GM12878 (cell line): ENCODE measurements at regions not wholly inside any gene's neighbourhood (a gene's known extent, or its start where the extent isn't known, plus 50 kb on each side); places are given as distances from the start of the nearest gene placed in this dataset.

Experiments used
- ATAC-seq: fragments of 200-7000 bp; cut with Tn5 transposase; 3 replicates; pipeline ENCODE4 v1.9.1; 2020; ENCODE audit warnings: mild to moderate bottlenecking, moderate library complexity
- BruUV-seq: library from RNA; stranded (reverse); fragments of 400-500 nt; replicated peaks from 2 replicates; lab custom pipeline; 2021; lab: Mats Ljungman, UMichigan
- CTCF ChIA-PET: fragments of 300-600 bp; sonication (Branson Sonifier 250); formaldehyde crosslinking; extraction: SDS; loops from one replicate; lab custom pipeline; 2021; ENCODE audit warnings: inconsistent platforms; lab: Yijun Ruan, JAX
- POLR2A ChIA-PET: fragments of 350-600 bp; formaldehyde crosslinking; extraction: SDS; loops from one replicate; lab custom pipeline; 2021; ENCODE audit warnings: inconsistent platforms; lab: Charles Lee
- RAD21 ChIA-PET: fragments of 300-600 bp; sonication (Branson Sonifier 250); formaldehyde crosslinking; loops from one replicate; lab custom pipeline; 2023; ENCODE audit warnings: antibody characterized with exemption; ENCODE audit not compliant: unreplicated experiment; lab: Charles Lee
- SMC1A ChIA-PET: fragments of 300-600 bp; sonication (Branson Sonifier 250); formaldehyde crosslinking; loops from one replicate; lab custom pipeline; 2023; ENCODE audit not compliant: unreplicated experiment, uncharacterized antibody; lab: Charles Lee
- DNase-seq: peaks from one replicate; pipeline ENCODE4 v3.0.0-alpha.2; 2011; ENCODE audit warnings: low read depth, low spot score
- FAIRE-seq: peaks from 3 replicates; lab custom pipeline; 2011; peaks lifted over from hg19 to GRCh38; lab: Jason Lieb, UNC
- H2AFZ ChIP-seq: 2 replicates; pipeline ENCODE4 v1.6.0; 2011; ENCODE audit warnings: low read depth, low read length, control low read depth; ENCODE audit not compliant: control insufficient read depth
- H3K27ac ChIP-seq: 2 replicates; pipeline ENCODE4 v1.5.1; 2011; ENCODE audit warnings: control low read depth; ENCODE audit not compliant: control insufficient read depth, insufficient read depth
- H3K27me3 ChIP-seq, 2 experiments: replicated peaks in 1 of 2; 2 replicates each; pipeline versions ENCODE4 v1.6.0 to v1.6.1; 2011; ENCODE audit warnings: low read length in 1 of 2; ENCODE audit not compliant: control insufficient read depth in 2 of 2, insufficient read depth in 2 of 2
- H3K36me3 ChIP-seq, 2 experiments: 2 replicates each; pipeline ENCODE4 v1.5.1; 2011; ENCODE audit warnings: low read length in 1 of 2; ENCODE audit not compliant: control insufficient read depth in 2 of 2, insufficient read depth in 2 of 2
- H3K4me1 ChIP-seq: 2 replicates; pipeline ENCODE4 v1.6.1; 2011; ENCODE audit warnings: mild to moderate bottlenecking, low read length, moderate library complexity, mixed read lengths; ENCODE audit not compliant: control insufficient read depth, insufficient read depth
- H3K4me2 ChIP-seq: 2 replicates; pipeline ENCODE4 v1.6.0; 2011; ENCODE audit warnings: control low read depth; ENCODE audit not compliant: control insufficient read depth, insufficient read depth
- H3K4me3 ChIP-seq: fragments of 200-600 bp; sonication (generic); 2 replicates; pipeline ENCODE4 v1.5.1; 2016
- H3K79me2 ChIP-seq: 2 replicates; pipeline ENCODE4 v1.6.0; 2011; ENCODE audit warnings: low read length; ENCODE audit not compliant: control insufficient read depth, insufficient read depth
- H3K9ac ChIP-seq: 2 replicates; pipeline ENCODE4 v1.8.0; 2011; ENCODE audit warnings: low read length, control low read depth, mixed read lengths; ENCODE audit not compliant: control insufficient read depth, insufficient read depth
- H3K9me3 ChIP-seq: replicated peaks from 3 replicates; pipeline ENCODE4 v1.5.1; 2011; ENCODE audit warnings: mild to moderate bottlenecking, low read length; ENCODE audit not compliant: control insufficient read depth, insufficient read depth
- H4K20me1 ChIP-seq: 2 replicates; pipeline ENCODE4 v1.6.0; 2011; ENCODE audit not compliant: control insufficient read depth, insufficient read depth
- CBX5 ChIP-seq: sonication (generic); IDR thresholded peaks from 2 replicates; pipeline ENCODE4 v1.6.1; 2016; ENCODE audit warnings: low read depth, moderate library complexity, mild to moderate bottlenecking, inconsistent platforms
- E2F8 ChIP-seq: fragments of 450-650 bp; IDR thresholded peaks from 2 replicates; pipeline ENCODE4 v1.6.1; 2018; ENCODE audit warnings: mild to moderate bottlenecking, low read depth, moderate library complexity; ENCODE audit not compliant: partially characterized antibody
- FOXK2 ChIP-seq: fragments of 450-650 bp; IDR thresholded peaks from 2 replicates; pipeline ENCODE4 v1.6.1; 2017; ENCODE audit warnings: mild to moderate bottlenecking, moderate library complexity
- GATAD2B ChIP-seq: fragments of 450-650 bp; conservative IDR thresholded peaks from 2 replicates; pipeline ENCODE4 v1.6.1; 2017; ENCODE audit warnings: low read depth, mild to moderate bottlenecking, moderate library complexity
- HSF1 ChIP-seq: fragments of 150-350 bp; IDR thresholded peaks from 2 replicates; pipeline ENCODE4 v1.6.1; 2014; ENCODE audit warnings: mild to moderate bottlenecking, low read depth, low read length
- JUNB ChIP-seq: IDR thresholded peaks from 2 replicates; pipeline ENCODE4 v1.6.1; 2016; ENCODE audit warnings: antibody characterized with exemption, mild to moderate bottlenecking
- JUND ChIP-seq: IDR thresholded peaks from 2 replicates; pipeline ENCODE4 v1.6.1; 2012; ENCODE audit warnings: low read depth, mild to moderate bottlenecking, low read length, improper control_type of control experiment, moderate library complexity
- LARP7 ChIP-seq: fragments of 450-650 bp; IDR thresholded peaks from 2 replicates; pipeline ENCODE4 v1.6.1; 2017; ENCODE audit warnings: mild to moderate bottlenecking
- NFIC ChIP-seq: IDR thresholded peaks from 2 replicates; pipeline ENCODE4 v1.6.1; 2012; ENCODE audit warnings: low read depth, mild to moderate bottlenecking, inconsistent platforms, low read length, moderate library complexity
- SIX5 ChIP-seq: IDR thresholded peaks from 2 replicates; pipeline ENCODE4 v1.6.1; 2011; ENCODE audit warnings: mild to moderate bottlenecking, low read depth, low read length, moderate library complexity; ENCODE audit not compliant: severe bottlenecking
- SMAD1 ChIP-seq: fragments of 450-650 bp; IDR thresholded peaks from 2 replicates; pipeline ENCODE4 v1.6.1; 2018; ENCODE audit warnings: mild to moderate bottlenecking, low read depth; ENCODE audit not compliant: partially characterized antibody
- SMARCA5 ChIP-seq: fragments of 450-650 bp; IDR thresholded peaks from 2 replicates; pipeline ENCODE4 v1.6.1; 2017; ENCODE audit warnings: mild to moderate bottlenecking
- TBL1XR1 ChIP-seq: IDR thresholded peaks from 2 replicates; pipeline ENCODE4 v1.6.1; 2012; ENCODE audit warnings: low read depth, low read length, improper control_type of control experiment
- TCF7 ChIP-seq: IDR thresholded peaks from 2 replicates; pipeline ENCODE4 v1.6.1; 2014; ENCODE audit warnings: antibody characterized with exemption, borderline replicate concordance
- YBX1 ChIP-seq: fragments of 450-650 bp; IDR thresholded peaks from 2 replicates; pipeline ENCODE4 v1.6.1; 2016; ENCODE audit warnings: antibody characterized with exemption
- ZNF622 ChIP-seq: fragments of 450-650 bp; IDR thresholded peaks from 2 replicates; pipeline ENCODE4 v1.6.1; 2017; ENCODE audit warnings: mild to moderate bottlenecking, inconsistent platforms
- WGBS: methylation state at CpG from one replicate; pipeline ENCODE4 v1.1.6; 2016; ENCODE audit warnings: low lambda C conversion rate; ENCODE audit not compliant: insufficient replicate concordance, insufficient coverage; ENCODE audit errors: missing lambda C conversion rate; 5-methylcytosine and 5-hydroxymethylcytosine counted together
- in situ Hi-C: fragments of 300-500 bp; cut with MboI; formaldehyde crosslinking; loops from 9 replicates; pipeline ENCODE4 v1.14.3; 2018; ENCODE audit warnings: mixed read lengths
- intact Hi-C: fragments of 100-400 bp; cut with micrococcal nuclease; formaldehyde crosslinking; loops from one replicate; pipeline ENCODE4 v1.14.2; 2022; ENCODE audit not compliant: unreplicated experiment
- TF ChIP-seq, protein P1 (sequence below): IDR thresholded peaks from 2 replicates; pipeline ENCODE4 v1.6.1; 2011; ENCODE audit warnings: mild to moderate bottlenecking, low read depth, low read length, moderate library complexity; ENCODE audit not compliant: insufficient replicate concordance
- TF ChIP-seq, protein P2 (sequence below): IDR thresholded peaks from 2 replicates; pipeline ENCODE4 v1.6.1; 2012; ENCODE audit warnings: low read depth, low read length, improper control_type of control experiment

- FAIRE-seq = no peak
- H3K9me3 ChIP-seq = no peaks in the 10 kb centered on the region
- H3K4me3 ChIP-seq = no peak overlapping the region
- H4K20me1 ChIP-seq = no peaks in the 10 kb centered on the region
- H3K36me3 ChIP-seq = no peaks in the 10 kb centered on the region
- no peak for TF ChIP-seq CBX5
- no peak for TF ChIP-seq GATAD2B
- no peak for TF ChIP-seq SMARCA5
- no peak for TF ChIP-seq LARP7
- no peak for TF ChIP-seq HSF1
- TF ChIP-seq JUNB = no peak
- no peak for TF ChIP-seq TCF7
- TF ChIP-seq, protein P1, sequence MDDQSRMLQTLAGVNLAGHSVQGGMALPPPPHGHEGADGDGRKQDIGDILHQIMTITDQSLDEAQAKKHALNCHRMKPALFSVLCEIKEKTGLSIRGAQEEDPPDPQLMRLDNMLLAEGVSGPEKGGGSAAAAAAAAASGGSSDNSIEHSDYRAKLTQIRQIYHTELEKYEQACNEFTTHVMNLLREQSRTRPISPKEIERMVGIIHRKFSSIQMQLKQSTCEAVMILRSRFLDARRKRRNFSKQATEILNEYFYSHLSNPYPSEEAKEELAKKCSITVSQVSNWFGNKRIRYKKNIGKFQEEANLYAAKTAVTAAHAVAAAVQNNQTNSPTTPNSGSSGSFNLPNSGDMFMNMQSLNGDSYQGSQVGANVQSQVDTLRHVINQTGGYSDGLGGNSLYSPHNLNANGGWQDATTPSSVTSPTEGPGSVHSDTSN = no peak
- TF ChIP-seq E2F8 = no peak
- TF ChIP-seq YBX1 = no peak
- no peak for TF ChIP-seq SMAD1
- no peak for TF ChIP-seq JUND
- TF ChIP-seq FOXK2 = no peak
- TF ChIP-seq, protein P2, sequence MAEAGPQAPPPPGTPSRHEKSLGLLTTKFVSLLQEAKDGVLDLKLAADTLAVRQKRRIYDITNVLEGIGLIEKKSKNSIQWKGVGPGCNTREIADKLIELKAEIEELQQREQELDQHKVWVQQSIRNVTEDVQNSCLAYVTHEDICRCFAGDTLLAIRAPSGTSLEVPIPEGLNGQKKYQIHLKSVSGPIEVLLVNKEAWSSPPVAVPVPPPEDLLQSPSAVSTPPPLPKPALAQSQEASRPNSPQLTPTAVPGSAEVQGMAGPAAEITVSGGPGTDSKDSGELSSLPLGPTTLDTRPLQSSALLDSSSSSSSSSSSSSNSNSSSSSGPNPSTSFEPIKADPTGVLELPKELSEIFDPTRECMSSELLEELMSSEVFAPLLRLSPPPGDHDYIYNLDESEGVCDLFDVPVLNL = no peak
- no peak for TF ChIP-seq ZNF622
- TF ChIP-seq TBL1XR1 = no peak
- no peak for TF ChIP-seq SIX5
- no peak for TF ChIP-seq NFIC
- TF ChIP-seq, all 136 proteins: peak for 0
- in situ Hi-C loops (loop anchor here (10.0 kb wide), 1 partner anchor 57 kb away; no protein-coding TSS in a partner anchor), intact Hi-C loops (no loop called here)
- Histone ChIP-seq H3K27ac (no peak overlapping the region), H2AFZ (no peak overlapping the region), H3K79me2 (no peaks in the 10 kb centered on the region), H3K4me1 (no peaks in the 10 kb centered on the region), H3K27me3 (no peaks in the 10 kb centered on the region), H3K9ac (no peak overlapping the region), H3K4me2 (no peak overlapping the region)
- RAD21 ChIA-PET = no interaction called here
- no TSS peak for BruUV-seq
- CTCF ChIA-PET = no interaction called here
- 4% methylated on average over 2 of the region's 2 CpGs for WGBS
- DNase-seq = no peak
- SMC1A ChIA-PET = no interaction called here
- POLR2A ChIA-PET = no interaction called here
- ATAC-seq = no peak
These were observed 278.2 kb downstream of the USP25 start for GRCh38 chr21:16007943-16008342.
